NCI-H128 (cell line): ENCODE measurements at regions not wholly inside any gene's neighbourhood (a gene's known extent, or its start where the extent isn't known, plus 50 kb on each side); places are given as distances from the start of the nearest gene placed in this dataset.

Experiments
- DNase-seq: peaks from one replicate; lab custom pipeline; 2025; ENCODE audit not compliant: unreplicated experiment; lab: John Stamatoyannopoulos, UW

GRCh38 chr9:99607842-99608448, 213.7 kb upstream of the NR4A3 start:
- no peak for DNase-seq

DNA sequence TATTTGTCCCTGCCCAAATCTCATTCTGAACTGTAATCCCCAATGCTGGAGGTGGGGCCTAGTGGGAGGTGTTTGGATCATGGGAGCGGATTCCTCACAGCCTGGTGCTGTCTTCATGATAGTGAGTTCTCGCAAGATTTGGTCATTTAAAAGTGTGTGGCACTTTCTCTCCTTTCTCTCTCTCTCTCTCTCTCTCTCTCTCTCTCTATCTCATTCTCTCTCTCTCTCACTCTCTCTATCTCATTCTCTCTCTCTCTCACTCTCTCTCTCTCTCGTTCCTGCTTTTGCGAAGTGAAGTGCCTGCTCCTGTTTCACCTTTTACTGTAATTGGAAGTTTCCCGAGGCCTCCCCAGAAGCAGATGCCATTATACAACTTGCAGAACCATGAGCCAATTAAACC, 207.3 kb upstream of the NR4A3 start:
- DNase-seq: no peak

DNA sequence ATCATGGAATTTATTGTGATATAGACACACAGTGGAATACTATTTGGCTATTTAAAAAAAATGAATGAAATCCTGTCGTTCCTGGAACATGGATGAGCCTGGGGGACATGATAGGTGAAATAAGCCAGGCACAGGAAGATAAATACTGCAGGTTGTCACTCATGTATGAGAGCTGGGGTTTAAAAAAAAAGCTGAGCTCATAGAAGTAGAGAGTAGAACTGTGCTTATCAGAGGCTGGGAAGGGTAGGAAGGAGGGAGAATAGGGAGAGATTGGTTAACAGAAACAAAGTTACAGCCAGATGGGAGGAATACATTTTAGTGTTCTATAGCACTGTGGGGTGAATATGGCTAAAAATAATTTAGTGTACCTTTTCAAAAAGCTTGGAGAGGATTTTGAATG, 200.6 kb upstream of the NR4A3 start:
- no peak for DNase-seq

GRCh38 chr9:99622679-99623078, 199.0 kb upstream of the NR4A3 start:
- DNase-seq: no peak

DNA sequence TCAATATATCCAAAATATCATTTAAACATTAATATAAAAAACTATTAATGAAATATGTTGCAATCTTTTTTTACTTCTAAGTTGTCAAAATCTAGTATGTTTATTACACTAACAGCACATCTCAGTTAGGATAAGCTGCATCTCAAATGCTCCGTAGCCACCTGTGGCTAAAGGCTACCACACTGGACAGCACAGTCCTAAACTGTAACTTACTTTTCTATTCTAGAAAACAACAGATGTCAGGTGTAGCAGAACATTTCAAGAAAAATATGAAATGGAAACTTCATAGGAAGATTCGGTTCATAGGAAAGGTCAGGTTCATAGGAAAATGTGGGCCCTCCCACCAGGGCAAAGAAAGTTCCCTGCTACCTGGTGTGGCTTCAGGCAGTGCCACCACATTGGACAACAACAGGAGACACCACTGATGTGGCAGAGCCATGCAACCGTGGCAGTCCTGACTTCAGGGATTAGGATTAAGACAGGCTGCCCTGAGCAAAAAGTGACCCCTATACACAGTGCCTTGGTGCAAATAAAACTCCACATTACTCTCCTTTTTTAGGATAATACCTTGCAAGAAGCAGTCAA, 197.8 kb upstream of the NR4A3 start:
- DNase-seq: no peak

- DNase-seq: no peak
Observed at GRCh38 chr9:99624499-99625233, 197.0 kb upstream of the NR4A3 start.

GRCh38 chr9:99626426-99626825, 195.3 kb upstream of the NR4A3 start:
- no peak for DNase-seq

DNA sequence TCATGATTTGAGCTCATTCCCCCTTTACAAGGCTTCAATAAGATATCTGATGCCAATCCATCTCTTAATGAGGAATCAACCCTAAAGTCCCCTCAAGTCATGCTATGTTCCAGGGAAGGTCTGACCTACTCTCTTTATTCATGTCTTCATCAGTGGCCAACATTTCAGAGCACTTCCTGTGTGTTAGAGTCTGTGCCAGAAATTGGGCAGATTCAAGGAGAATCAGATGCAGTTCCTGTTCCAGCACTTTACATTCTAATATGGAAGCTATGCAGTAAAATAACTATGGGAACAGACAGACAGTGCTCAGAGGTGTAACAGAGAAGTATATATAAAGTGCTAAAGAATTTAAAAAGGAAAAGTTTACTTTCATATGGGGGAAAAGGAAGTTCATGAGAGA, 193.4 kb upstream of the NR4A3 start:
- DNase-seq: no peak

DNA sequence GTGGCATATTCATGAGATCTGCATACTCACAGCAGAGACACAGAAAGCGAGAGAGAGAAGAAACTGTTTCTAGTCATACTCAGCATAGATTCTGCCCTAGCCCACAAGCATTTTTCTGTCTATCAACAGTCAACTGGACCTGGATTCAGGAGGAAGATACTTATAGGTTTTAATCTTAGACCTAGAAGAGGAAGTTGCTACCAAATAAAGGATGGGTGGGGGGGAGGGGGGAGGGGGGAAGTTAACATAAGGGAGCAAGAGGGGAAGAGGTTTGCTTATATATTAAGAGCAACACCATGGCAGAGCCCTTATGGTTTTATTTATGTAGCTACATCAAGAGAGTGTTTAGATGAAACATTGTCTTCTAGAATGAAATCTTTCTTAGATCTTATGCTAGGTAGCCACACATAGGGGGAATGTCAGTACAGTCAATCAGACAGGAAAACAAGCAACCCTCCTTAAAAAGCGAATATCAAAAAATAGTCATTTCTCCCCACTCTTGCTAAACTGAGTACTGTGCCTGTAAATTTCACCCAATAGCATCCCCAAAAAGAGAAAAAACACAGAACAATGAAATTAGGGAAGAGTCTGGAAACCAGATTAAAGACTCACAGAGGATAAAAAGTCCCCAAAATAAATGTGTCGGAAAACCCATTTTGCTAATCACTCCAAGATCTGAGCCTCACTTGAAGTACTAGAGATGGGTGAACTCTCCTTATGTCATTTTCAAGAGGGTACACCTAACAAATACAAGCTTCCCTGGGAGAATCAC, 192.7 kb upstream of the NR4A3 start:
- DNase-seq: no peak

GRCh38 chr9:99632349-99633038, 189.2 kb upstream of the NR4A3 start:
- DNase-seq: no peak

- no peak for DNase-seq
Observed at GRCh38 chr9:99633265-99633664, 188.4 kb upstream of the NR4A3 start.

DNA sequence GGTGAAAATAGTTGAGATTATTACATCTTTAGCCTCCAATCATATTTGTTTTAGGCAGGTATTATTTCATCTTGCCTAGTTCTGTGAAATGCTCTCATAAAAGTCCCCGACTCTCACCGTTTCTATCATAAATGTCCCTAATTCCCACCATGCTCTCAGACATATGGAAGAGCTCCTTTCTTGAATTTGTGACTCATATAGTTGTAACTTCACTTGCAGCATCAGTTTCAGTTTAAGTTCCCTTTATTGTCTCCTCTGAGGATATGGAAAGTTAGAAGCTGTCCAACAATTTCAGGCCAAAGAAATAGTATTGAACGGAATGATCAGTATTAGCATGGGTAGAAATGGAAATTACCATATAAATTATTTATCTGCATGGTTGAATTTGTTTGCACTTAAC, 187.5 kb upstream of the NR4A3 start:
- no peak for DNase-seq

DNA sequence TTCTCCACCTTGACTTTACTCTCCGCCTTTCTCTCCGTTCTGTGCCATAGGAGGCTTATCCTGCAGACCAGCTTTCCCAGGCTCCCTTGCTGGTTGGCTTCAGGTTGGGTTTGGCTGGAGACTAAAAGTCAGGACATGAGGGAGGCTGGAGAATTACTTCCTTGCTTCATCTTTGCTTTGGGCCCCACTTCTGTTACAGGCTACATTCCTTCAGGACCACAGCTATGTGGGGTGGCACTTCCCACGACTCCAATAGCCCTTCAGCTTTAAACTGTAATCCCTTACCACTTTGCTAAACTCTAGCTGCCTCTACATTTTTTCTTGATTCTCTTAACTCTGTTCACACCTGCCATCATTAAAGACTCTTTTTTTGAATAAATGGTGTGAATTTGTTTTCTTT, 186.7 kb upstream of the NR4A3 start:
- no peak for DNase-seq

- DNase-seq: no peak
Observed at GRCh38 chr9:99637641-99638040, 184.0 kb upstream of the NR4A3 start.

- no peak for DNase-seq
Observed at GRCh38 chr9:99638971-99639370, 182.7 kb upstream of the NR4A3 start.

GRCh38 chr9:99647604-99648003, 174.1 kb upstream of the NR4A3 start:
- no peak for DNase-seq

DNA sequence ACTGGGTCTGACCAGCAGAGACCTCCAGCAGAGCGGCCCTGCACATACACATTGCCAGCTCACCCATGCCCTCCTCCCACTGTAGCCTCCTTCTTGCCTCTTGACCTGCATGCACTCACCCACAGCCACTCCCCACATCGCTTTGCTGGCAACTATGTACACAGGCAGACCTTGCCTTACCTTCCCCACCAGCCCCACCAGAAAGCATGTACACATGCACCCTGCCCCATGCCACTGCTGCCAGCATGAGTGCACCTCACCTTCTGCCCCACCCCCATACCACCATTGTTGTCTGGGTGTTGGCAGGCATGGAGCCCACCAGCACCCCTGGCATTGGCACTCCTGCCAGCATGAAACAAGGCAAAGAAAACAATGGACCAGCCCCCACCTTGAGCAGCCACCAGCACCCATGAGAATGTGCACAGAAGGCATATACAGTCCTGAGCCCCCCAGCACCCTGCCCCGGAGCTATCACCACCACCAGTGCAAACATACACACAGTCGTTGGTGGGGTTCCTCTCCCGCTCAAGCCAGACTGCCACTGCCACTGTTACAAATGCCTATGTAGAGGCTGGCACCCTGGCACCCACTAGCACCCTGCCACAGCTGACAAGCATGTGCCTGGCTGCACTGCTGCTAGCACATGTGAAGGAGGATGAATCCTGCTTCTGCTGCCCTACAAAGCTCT, 171.4 kb upstream of the NR4A3 start:
- DNase-seq: no peak

- DNase-seq: no peak
Observed at GRCh38 chr9:99660191-99660636, 161.5 kb upstream of the NR4A3 start.

GRCh38 chr9:99663297-99663696, 158.4 kb upstream of the NR4A3 start:
- no peak for DNase-seq

- no peak for DNase-seq
Observed at GRCh38 chr9:99663856-99664255, 157.8 kb upstream of the NR4A3 start.

DNA sequence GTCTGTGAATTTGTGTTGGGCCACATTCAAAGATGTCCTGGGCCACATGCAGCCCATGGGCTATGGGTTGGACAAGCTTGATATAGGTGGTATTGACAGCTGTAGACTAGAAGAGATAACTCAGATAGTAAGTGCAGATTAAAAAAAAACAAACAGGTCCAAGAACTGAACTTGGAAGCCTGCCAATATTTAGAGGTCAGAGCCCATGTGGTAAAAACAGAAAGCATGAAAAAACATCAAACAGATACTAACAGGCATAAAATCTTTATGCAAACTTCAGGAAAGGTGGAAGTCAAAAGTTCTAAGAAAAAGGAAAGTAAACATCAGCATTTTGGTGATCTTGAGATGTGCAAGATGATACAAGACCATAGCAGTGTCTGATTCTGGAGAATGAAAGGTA, 155.1 kb upstream of the NR4A3 start:
- no peak for DNase-seq
